ENCODE measurements at regions not wholly inside any gene's neighbourhood (a gene's known extent, or its start where the extent isn't known, plus 50 kb on each side); places are given as distances from the start of the nearest gene placed in this dataset.

DNA sequence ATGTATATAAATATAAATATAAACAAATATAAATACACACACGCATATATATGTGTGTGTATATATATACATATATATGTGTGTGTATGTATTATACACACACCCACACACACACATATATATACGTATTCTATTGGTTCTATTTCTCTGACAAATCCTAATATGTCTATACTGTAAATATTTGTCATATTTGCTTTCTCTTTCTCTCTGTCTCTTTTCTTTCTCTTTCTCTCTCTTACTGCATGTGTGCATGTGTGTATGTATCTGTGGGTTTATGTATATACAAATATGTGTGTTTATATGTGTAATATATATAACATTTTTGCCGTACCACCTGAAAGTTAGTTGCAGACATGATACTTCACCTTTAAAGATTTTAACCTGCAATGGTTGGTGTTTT lies 174.2 kb upstream of the PLEKHG7 start:
- no peaks in the 10 kb centered on the region for H3K9me3 ChIP-seq (ENCODE audit: low read length)
- H2AFZ ChIP-seq (ENCODE audit: low read length): no peak overlapping the region
- no peaks in the 10 kb centered on the region for H3K9me2 ChIP-seq (ENCODE audit: insufficient read depth, low read length)
- TF ChIP-seq EZH2phosphoT487 (IDR thresholded peaks at IDR 0.05; ENCODE audit: borderline replicate concordance, low read depth, low read length): no peak
- TF ChIP-seq, protein P1, sequence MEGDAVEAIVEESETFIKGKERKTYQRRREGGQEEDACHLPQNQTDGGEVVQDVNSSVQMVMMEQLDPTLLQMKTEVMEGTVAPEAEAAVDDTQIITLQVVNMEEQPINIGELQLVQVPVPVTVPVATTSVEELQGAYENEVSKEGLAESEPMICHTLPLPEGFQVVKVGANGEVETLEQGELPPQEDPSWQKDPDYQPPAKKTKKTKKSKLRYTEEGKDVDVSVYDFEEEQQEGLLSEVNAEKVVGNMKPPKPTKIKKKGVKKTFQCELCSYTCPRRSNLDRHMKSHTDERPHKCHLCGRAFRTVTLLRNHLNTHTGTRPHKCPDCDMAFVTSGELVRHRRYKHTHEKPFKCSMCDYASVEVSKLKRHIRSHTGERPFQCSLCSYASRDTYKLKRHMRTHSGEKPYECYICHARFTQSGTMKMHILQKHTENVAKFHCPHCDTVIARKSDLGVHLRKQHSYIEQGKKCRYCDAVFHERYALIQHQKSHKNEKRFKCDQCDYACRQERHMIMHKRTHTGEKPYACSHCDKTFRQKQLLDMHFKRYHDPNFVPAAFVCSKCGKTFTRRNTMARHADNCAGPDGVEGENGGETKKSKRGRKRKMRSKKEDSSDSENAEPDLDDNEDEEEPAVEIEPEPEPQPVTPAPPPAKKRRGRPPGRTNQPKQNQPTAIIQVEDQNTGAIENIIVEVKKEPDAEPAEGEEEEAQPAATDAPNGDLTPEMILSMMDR (conservative IDR thresholded peaks at IDR 0.05; ENCODE audit: low read length): no peak
- H3K4me3 ChIP-seq (ENCODE audit: low read depth, low read length, poor library complexity, severe bottlenecking): no peak overlapping the region
- intact Hi-C loops (cut with micrococcal nuclease; ENCODE audit: unreplicated experiment): no loop called here
- H3K4me1 ChIP-seq (ENCODE audit: insufficient read depth, low read length, poor library complexity, severe bottlenecking): no peaks in the 10 kb centered on the region
- no peaks in the 10 kb centered on the region for H3K36me3 ChIP-seq (ENCODE audit: insufficient read depth, low read length)
- no peak for DNase-seq (ENCODE audit: low spot score)
- H3K27ac ChIP-seq (ENCODE audit: low read depth, low read length, poor library complexity, severe bottlenecking): no peak overlapping the region
- no peak overlapping the region for H3K4me2 ChIP-seq (ENCODE audit: low read length)
- H3K79me2 ChIP-seq (ENCODE audit: insufficient read depth, low read depth, low read length): no peaks in the 10 kb centered on the region
- H4K20me1 ChIP-seq (ENCODE audit: insufficient read depth, low read length): no peaks in the 10 kb centered on the region
- no TSS peak for BruUV-seq (replicated peaks)
- POLR2A ChIA-PET: interaction anchor here (0.6 kb wide), 2 partner anchors 9 to 1629 kb away, joined by 3 to 4 read pairs; no protein-coding TSS in a partner anchor
- CTCF ChIA-PET (ENCODE audit: unreplicated experiment): no interaction called here

DNA sequence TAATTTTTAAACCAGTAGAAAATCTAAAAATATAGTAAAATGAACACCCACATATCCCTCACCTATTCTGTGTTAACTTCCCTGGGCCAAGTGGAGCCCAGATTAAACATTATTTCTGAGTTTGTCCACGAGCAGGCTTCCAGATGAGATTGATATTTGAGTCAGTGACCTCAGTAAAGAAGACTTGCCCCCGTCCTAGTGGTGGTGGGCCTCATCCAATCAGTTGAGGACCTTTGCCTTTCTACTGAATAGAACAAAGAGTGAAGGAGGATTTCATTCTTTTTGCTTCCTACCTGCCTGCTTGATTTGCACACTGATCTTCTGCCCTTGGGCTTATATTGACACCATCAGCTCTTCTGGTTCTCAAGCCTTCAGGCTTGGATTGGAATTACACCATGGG lies 174.7 kb upstream of the PLEKHG7 start:
- no TSS peak for BruUV-seq (replicated peaks)
- Histone ChIP-seq H3K9me2 (ENCODE audit: insufficient read depth, low read length) (no peaks in the 10 kb centered on the region), H4K20me1 (ENCODE audit: insufficient read depth, low read length) (no peaks in the 10 kb centered on the region), H3K27ac (ENCODE audit: low read depth, low read length, poor library complexity, severe bottlenecking) (no peak overlapping the region), H3K79me2 (ENCODE audit: insufficient read depth, low read depth, low read length) (no peaks in the 10 kb centered on the region), H3K4me3 (ENCODE audit: low read depth, low read length, poor library complexity, severe bottlenecking) (no peak overlapping the region), H3K9me3 (ENCODE audit: low read length) (no peaks in the 10 kb centered on the region), H3K4me2 (ENCODE audit: low read length) (no peak overlapping the region), H3K36me3 (ENCODE audit: insufficient read depth, low read length) (no peaks in the 10 kb centered on the region), H3K4me1 (ENCODE audit: insufficient read depth, low read length, poor library complexity, severe bottlenecking) (no peaks in the 10 kb centered on the region), H2AFZ (ENCODE audit: low read length) (no peak overlapping the region)
- intact Hi-C loops (cut with micrococcal nuclease; ENCODE audit: unreplicated experiment): no loop called here
- TF ChIP-seq, protein P1 (conservative IDR thresholded peaks at IDR 0.05; ENCODE audit: low read length): no peak
- TF ChIP-seq EZH2phosphoT487 (IDR thresholded peaks at IDR 0.05; ENCODE audit: borderline replicate concordance, low read depth, low read length): no peak
- ChIA-PET CTCF (ENCODE audit: unreplicated experiment) (interaction anchor here (0.6 kb wide), 1 partner anchor 168 kb away, joined by 3 read pairs; no protein-coding TSS in a partner anchor), POLR2A (no interaction called here)
- DNase-seq (ENCODE audit: low spot score): no peak

DNA sequence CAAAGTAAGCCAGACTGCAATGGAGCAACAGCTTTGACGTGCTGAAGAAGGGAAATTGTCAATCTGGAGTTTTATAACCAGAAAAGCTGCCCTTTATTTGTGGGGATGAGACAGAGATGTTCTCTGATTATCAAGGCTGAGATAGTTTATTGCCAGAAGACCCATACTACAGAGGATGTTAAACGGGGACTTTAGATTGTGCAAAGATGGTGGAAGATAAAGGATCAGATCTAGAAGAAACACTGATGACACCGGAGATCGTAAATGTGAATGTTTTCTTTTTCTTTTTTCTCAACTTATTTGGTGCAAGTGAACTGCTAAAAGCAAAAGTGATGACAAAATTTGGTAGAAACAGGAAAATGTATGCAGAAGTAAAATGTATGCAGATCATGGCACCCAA lies 178.3 kb upstream of the PLEKHG7 start:
- ChIA-PET POLR2A (interaction anchor here (0.7 to 2.6 kb wide), 3 partner anchors 11 to 811 kb away, joined by 3 to 12 read pairs (median 3); no protein-coding TSS in a partner anchor), CTCF (ENCODE audit: unreplicated experiment) (no interaction called here)
- no peak overlapping the region for H3K4me2 ChIP-seq (ENCODE audit: low read length)
- no peaks in the 10 kb centered on the region for H3K4me1 ChIP-seq (ENCODE audit: insufficient read depth, low read length, poor library complexity, severe bottlenecking)
- no peak overlapping the region for H3K27ac ChIP-seq (ENCODE audit: low read depth, low read length, poor library complexity, severe bottlenecking)
- TF ChIP-seq, protein P1 (conservative IDR thresholded peaks at IDR 0.05; ENCODE audit: low read length): no peak
- no peak for TF ChIP-seq EZH2phosphoT487 (IDR thresholded peaks at IDR 0.05; ENCODE audit: borderline replicate concordance, low read depth, low read length)
- no peak overlapping the region for H3K4me3 ChIP-seq (ENCODE audit: low read depth, low read length, poor library complexity, severe bottlenecking)
- no peak overlapping the region for H2AFZ ChIP-seq (ENCODE audit: low read length)
- no peaks in the 10 kb centered on the region for H4K20me1 ChIP-seq (ENCODE audit: insufficient read depth, low read length)
- no peaks in the 10 kb centered on the region for H3K9me3 ChIP-seq (ENCODE audit: low read length)
- DNase-seq (ENCODE audit: low spot score): no peak
- intact Hi-C loops (cut with micrococcal nuclease; ENCODE audit: unreplicated experiment): no loop called here
- no peaks in the 10 kb centered on the region for H3K79me2 ChIP-seq (ENCODE audit: insufficient read depth, low read depth, low read length)
- BruUV-seq (replicated peaks): no TSS peak
- no peaks in the 10 kb centered on the region for H3K9me2 ChIP-seq (ENCODE audit: insufficient read depth, low read length)
- no peaks in the 10 kb centered on the region; the same call in 1 of the 2 replicates for H3K36me3 ChIP-seq (ENCODE audit: insufficient read depth, low read length)

Data from OCI-LY7 (cell line).